Natural killer cell treated with Interleukin-12 subunit alpha and Interleukin-12 subunit beta and Interleukin-15 and Interleukin-18, amount 100 ng/mL, for 72 hours (primary cell): ENCODE measurements at regions not wholly inside any gene's neighbourhood (a gene's known extent, or its start where the extent isn't known, plus 50 kb on each side); places are given as distances from the start of the nearest gene placed in this dataset.

Experiments
- ATAC-seq, 2 donors: fragments of 150-1000 bp; cut with Tn5 transposase in 1 of 2; sonication (Bioruptor Pico), chemical (Tn5 transposase) in 1 of 2; 2 replicates each; pipeline ENCODE4 v1.10.0; 2021
- DNase-seq: peaks from one replicate; pipeline ENCODE4 v3.0.0; 2022; ENCODE audit warnings: low spot score
- H3K27ac Mint-ChIP-seq, 2 donors: 1 replicate in 1 of 2; 2 replicates in 1 of 2; pipeline ENCODE4 v1.8.0; 2022; ENCODE audit warnings: mixed read lengths in 2 of 2, mild to moderate bottlenecking in 1 of 2, moderate library complexity in 1 of 2
- H3K27me3 Mint-ChIP-seq, 2 donors: 1 replicate in 1 of 2; 2 replicates in 1 of 2; pipeline ENCODE4 v1.8.0; 2022; ENCODE audit warnings: mixed read lengths in 2 of 2
- H3K36me3 Mint-ChIP-seq: one replicate; pipeline ENCODE4 v1.8.0; 2022; ENCODE audit warnings: mixed read lengths
- H3K4me1 Mint-ChIP-seq, 2 donors: 1 replicate in 1 of 2; 2 replicates in 1 of 2; pipeline ENCODE4 v1.8.0; 2022; ENCODE audit warnings: low read depth in 2 of 2, mixed read lengths in 2 of 2, mild to moderate bottlenecking in 1 of 2
- H3K4me3 Mint-ChIP-seq: one replicate; pipeline ENCODE4 v1.8.0; 2022; ENCODE audit warnings: mixed read lengths
- H3K9me3 Mint-ChIP-seq: 2 replicates; pipeline ENCODE4 v1.8.0; 2022; ENCODE audit warnings: mixed read lengths

DNA sequence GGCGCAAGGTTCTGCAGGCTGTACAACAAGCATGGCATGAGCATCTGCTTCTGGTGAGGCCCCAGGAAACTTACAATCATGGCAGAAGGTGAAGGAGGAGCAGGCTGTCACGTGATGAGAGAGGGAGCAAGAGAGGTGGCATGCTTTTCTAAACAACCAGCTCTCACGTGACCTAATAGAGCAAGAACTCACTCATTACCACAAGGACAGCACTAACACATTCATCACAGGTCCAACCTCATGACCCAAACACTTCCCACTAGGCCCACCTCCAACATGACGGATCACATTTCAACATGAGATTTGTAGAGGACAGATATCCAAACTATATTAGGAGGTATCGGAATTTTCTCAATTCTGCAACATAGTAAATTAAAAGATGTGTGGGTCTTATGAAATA is 108.8 kb upstream of the DLX2 start:
- Mint-ChIP-seq H3K27me3 (no peaks in the 10 kb centered on the region), H3K9me3 (no peaks in the 10 kb centered on the region), H3K4me3 (no peak overlapping the region), H3K27ac (no peak overlapping the region), H3K4me1 (peaks cover 6 to 15% of the 10 kb centered on the region in 2 donors), H3K36me3 (no peaks in the 10 kb centered on the region)
- ATAC-seq (no peak), DNase-seq (no peak)

GRCh38 chr2:172213116-172213860 is 110.6 kb upstream of the DLX2 start:
- DNase-seq = no peak
- H3K27me3 Mint-ChIP-seq = peaks cover 0 to 2% of the 10 kb centered on the region in 2 donors
- peaks cover 6 to 15% of the 10 kb centered on the region in 2 donors for H3K4me1 Mint-ChIP-seq
- ATAC-seq = no peak
- H3K9me3 Mint-ChIP-seq = no peaks in the 10 kb centered on the region
- no peaks in the 10 kb centered on the region for H3K36me3 Mint-ChIP-seq
- H3K27ac Mint-ChIP-seq = no peak overlapping the region
- H3K4me3 Mint-ChIP-seq = no peak overlapping the region

DNA sequence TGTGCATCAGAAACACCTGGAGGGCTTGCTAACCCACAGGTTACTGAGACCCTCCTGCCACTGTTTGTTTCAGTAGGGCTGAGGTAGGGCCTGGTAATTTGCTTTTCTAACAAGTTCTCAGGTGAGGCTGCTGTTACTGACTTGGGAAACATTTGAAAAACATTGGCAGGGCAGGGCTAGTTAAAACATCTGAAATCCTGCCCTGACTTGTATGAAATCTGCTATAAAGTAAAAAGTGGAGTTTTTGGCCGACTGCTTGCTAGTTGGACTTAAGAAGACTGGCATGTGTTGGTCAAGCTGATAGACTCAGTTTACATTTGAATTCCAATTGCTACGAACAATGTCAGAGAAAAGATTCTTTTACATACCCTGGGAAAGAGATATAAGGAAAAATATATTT is 111.6 kb upstream of the DLX2 start:
- Mint-ChIP-seq H3K4me3 (no peak overlapping the region), H3K9me3 (no peaks in the 10 kb centered on the region), H3K36me3 (no peaks in the 10 kb centered on the region), H3K27ac (no peak overlapping the region), H3K27me3 (peaks cover 0 to 4% of the 10 kb centered on the region in 2 donors), H3K4me1 (peaks cover 5% of the 10 kb centered on the region in 2 donors)
- DNase-seq (no peak), ATAC-seq (no peak)

DNA sequence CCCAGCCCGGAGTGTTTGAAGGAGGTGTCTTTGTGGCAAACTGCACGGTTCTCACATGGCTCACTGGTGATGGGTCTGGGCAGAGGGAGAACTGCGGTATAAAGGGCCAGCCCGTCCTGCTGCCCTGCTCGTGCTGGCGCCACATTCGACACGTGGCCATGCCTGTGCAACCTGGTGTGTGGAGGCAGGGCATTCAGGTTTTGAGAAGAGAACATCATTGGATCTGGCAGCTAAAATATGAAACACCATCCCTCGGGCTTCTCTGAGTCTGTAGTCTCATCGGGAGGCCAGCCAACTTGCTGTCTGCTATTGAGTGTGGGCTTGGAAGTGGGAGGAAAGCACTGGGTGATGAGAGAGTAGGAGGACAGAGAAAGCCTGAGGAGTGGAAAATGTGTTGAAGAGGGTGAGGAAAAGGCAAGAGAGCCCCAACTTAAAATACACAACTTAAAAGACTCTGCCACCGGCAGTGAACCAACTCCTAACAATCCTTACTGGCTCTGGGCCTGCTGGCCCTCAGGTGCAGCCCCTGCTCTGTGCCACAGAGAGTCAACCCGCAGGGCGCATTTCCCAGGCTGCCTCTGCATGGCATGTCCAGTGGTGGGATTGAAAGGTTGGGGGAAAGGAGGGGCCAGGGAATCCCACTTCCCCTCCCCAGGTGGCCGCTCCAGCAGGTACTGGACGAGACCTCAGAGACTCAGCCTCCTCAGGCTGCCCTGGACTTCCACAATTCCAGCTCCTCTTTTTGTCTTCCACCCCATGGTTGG is 112.7 kb upstream of the DLX2 start:
- H3K4me1 Mint-ChIP-seq = no peaks in the 10 kb centered on the region
- DNase-seq (no peak), ATAC-seq (peak in 1 of 2 donors; percentile 36)
- H3K9me3 Mint-ChIP-seq = no peaks in the 10 kb centered on the region
- no peaks in the 10 kb centered on the region for H3K36me3 Mint-ChIP-seq
- no peak overlapping the region for H3K4me3 Mint-ChIP-seq
- H3K27me3 Mint-ChIP-seq = peaks cover 0 to 5% of the 10 kb centered on the region in 2 donors
- no peak overlapping the region for H3K27ac Mint-ChIP-seq

DNA sequence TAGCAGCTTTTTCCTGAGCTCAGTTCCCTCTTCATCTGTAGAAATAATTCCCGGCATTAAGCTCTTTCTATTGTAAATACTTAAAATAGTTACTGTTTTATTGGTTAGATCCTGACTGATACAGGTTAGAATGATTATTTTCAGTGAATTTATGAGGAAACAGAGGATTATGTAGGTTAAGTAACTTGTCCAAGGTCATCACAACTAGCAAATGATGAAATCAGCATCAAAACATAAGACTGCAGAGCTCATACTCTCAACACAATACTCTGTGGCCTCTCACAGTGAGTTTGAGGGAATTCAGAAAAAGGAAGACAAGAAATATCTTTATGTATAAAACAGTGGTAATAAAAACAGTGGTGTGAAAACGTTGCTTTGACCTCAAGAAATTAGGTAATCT is 113.2 kb upstream of the DLX2 start:
- DNase-seq = no peak
- Mint-ChIP-seq H3K27me3 (peaks cover 0 to 5% of the 10 kb centered on the region in 2 donors), H3K36me3 (no peaks in the 10 kb centered on the region), H3K27ac (no peak overlapping the region), H3K4me1 (no peaks in the 10 kb centered on the region), H3K9me3 (no peaks in the 10 kb centered on the region), H3K4me3 (no peak overlapping the region)
- ATAC-seq = no peak

DNA sequence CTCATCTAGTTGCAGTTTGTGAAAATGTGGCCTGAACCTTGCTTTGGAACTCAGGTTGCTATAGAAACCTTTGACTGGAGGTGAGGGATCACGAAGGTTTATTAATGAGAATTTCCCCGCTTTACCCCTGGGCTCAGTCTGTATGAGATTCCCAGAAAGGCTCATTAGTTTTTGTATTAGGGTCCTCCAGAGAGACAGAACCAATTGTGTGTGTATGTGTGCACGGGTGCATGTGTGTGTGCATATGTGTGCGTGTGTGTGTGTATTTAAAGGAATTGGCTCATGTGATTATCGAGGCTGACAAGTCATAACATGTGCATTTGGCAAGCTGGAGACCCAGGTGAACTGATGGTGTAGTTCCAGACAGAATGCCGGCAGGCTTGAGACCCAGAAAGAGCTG is 113.8 kb upstream of the DLX2 start:
- no peak overlapping the region for H3K27ac Mint-ChIP-seq
- no peak overlapping the region for H3K4me3 Mint-ChIP-seq
- DNase-seq = no peak
- no peak for ATAC-seq
- no peaks in the 10 kb centered on the region for H3K4me1 Mint-ChIP-seq
- no peaks in the 10 kb centered on the region for H3K36me3 Mint-ChIP-seq
- no peaks in the 10 kb centered on the region for H3K9me3 Mint-ChIP-seq
- H3K27me3 Mint-ChIP-seq = peaks cover 0 to 5% of the 10 kb centered on the region in 2 donors

DNA sequence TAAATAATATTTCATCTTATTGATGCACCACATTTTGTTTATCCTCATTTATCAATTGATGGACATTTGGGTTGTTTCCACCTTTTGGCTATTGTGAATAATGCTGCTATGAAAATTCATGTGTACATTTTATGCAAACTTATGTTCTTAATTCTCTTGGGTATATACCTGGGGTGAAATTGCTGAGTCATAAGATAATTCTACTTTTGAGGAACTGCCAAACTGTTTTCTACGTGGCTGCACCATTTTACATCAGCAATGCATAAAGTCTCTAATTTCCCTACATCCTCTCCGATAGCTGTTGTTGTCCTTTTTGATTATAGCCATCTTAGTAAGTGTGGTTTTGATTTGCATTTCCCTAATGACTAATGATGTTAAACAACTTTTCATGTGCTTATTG is 116.5 kb upstream of the DLX2 start:
- Mint-ChIP-seq H3K9me3 (no peaks in the 10 kb centered on the region), H3K27ac (no peak overlapping the region), H3K4me3 (no peak overlapping the region), H3K27me3 (peaks cover 0 to 10% of the 10 kb centered on the region in 2 donors), H3K36me3 (no peaks in the 10 kb centered on the region), H3K4me1 (peaks cover 0 to 4% of the 10 kb centered on the region in 2 donors)
- ATAC-seq (peak in 1 of 2 donors; percentile 9), DNase-seq (no peak)

- Mint-ChIP-seq H3K4me1 (peaks cover 0 to 9% of the 10 kb centered on the region in 2 donors), H3K9me3 (no peaks in the 10 kb centered on the region), H3K27me3 (peaks cover 4 to 13% of the 10 kb centered on the region in 2 donors), H3K4me3 (no peak overlapping the region), H3K36me3 (no peaks in the 10 kb centered on the region), H3K27ac (no peak overlapping the region)
- no peak for ATAC-seq
- DNase-seq = no peak
Measured at GRCh38 chr2:172220121-172220520, 117.4 kb upstream of the DLX2 start.

GRCh38 chr2:172223601-172224054 is 120.9 kb upstream of the DLX2 start:
- ATAC-seq (no peak), DNase-seq (no peak)
- H3K4me3 Mint-ChIP-seq = no peak overlapping the region
- H3K4me1 Mint-ChIP-seq = peaks cover 0 to 11% of the 10 kb centered on the region in 2 donors
- H3K9me3 Mint-ChIP-seq = no peaks in the 10 kb centered on the region
- H3K36me3 Mint-ChIP-seq = no peaks in the 10 kb centered on the region
- H3K27me3 Mint-ChIP-seq = peaks cover 8 to 17% of the 10 kb centered on the region in 2 donors
- no peak overlapping the region for H3K27ac Mint-ChIP-seq

- Mint-ChIP-seq H3K27ac (no peak overlapping the region), H3K4me1 (peaks cover 0 to 11% of the 10 kb centered on the region in 2 donors), H3K27me3 (peaks cover 8 to 18% of the 10 kb centered on the region in 2 donors), H3K9me3 (no peaks in the 10 kb centered on the region), H3K4me3 (no peak overlapping the region), H3K36me3 (no peaks in the 10 kb centered on the region)
- ATAC-seq (no peak), DNase-seq (no peak)
Measured at GRCh38 chr2:172225786-172226185, 123.1 kb upstream of the DLX2 start.

GRCh38 chr2:172226244-172227061 is 123.8 kb upstream of the DLX2 start:
- no peak for DNase-seq
- no peak overlapping the region for H3K27ac Mint-ChIP-seq
- H3K4me1 Mint-ChIP-seq = peaks cover 0 to 11% of the 10 kb centered on the region in 2 donors
- no peak for ATAC-seq
- H3K9me3 Mint-ChIP-seq = no peaks in the 10 kb centered on the region
- H3K4me3 Mint-ChIP-seq = no peak overlapping the region
- no peaks in the 10 kb centered on the region for H3K36me3 Mint-ChIP-seq
- H3K27me3 Mint-ChIP-seq = peaks cover 8 to 18% of the 10 kb centered on the region in 2 donors

DNA sequence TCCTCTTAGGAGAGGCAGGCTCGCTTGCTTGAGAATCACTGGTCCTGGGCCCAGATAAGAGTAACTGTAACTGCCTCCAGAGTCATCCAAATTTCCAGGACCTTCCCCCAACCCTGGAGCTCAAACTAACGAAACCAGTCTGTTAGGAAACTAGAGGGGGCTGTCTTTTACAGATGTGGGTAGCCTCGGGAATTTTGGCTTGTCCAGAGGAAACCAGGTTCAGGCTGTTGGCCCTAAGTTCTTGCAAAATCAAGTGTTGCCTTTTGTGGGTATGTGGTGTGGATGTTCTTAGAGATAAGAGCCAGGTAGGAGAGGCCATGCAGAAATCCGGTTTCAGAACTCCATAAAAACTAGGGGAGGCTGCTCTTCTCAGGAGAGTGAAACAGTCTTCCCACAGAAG is 125.0 kb upstream of the DLX2 start:
- no peak for ATAC-seq
- Mint-ChIP-seq H3K4me3 (no peak overlapping the region), H3K27ac (peak overlapping the region in 1 of 2 donors; percentile 13), H3K36me3 (no peaks in the 10 kb centered on the region), H3K27me3 (peaks cover 16 to 20% of the 10 kb centered on the region in 2 donors), H3K9me3 (no peaks in the 10 kb centered on the region), H3K4me1 (peaks cover 0 to 11% of the 10 kb centered on the region in 2 donors)
- no peak for DNase-seq

DNA sequence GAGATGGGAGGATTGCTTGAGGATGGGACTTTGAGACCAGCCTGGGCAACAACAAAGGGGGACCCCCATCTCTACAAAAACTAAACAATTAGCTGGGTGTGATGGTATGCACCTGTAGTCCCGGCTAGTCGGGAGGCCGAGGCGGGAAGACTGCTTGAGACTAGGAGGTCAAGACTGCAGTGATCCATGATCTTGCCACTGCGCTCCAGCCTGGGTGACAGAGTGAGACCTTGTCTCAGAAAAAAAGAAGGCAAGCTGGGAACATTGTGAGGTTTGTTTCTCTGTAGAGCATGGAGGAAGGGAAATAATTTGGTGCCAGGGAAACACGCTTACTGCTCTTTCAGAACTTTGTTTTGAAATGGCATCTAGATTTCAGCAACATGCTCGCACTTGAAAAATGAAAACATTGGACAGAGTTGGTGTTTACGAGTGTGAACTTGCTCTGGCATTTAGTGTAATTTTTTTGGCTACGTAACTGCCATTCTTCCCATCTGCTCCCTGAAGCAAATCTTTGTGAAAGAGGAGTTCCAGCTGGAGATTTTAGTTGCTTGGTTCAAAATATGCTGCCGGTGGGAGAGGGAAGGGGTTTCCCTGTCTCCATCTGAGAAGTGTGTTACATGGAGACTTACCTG is 125.6 kb upstream of the DLX2 start:
- peak overlapping the region in 1 of 2 donors; percentile 13 for H3K27ac Mint-ChIP-seq
- H3K9me3 Mint-ChIP-seq = no peaks in the 10 kb centered on the region
- peaks cover 0 to 7% of the 10 kb centered on the region in 2 donors for H3K4me1 Mint-ChIP-seq
- DNase-seq (no peak), ATAC-seq (no peak)
- H3K36me3 Mint-ChIP-seq = no peaks in the 10 kb centered on the region
- H3K4me3 Mint-ChIP-seq = no peak overlapping the region
- peaks cover 20% of the 10 kb centered on the region in 2 donors for H3K27me3 Mint-ChIP-seq
